H1 (cell line): ENCODE measurements at regions not wholly inside any gene's neighbourhood (a gene's known extent, or its start where the extent isn't known, plus 50 kb on each side); places are given as distances from the start of the nearest gene placed in this dataset.
A peak's percentile ranks its signal among the peaks of the same experiment; 100 is the strongest.

Experiments
- CTCF ChIA-PET: fragments of 300-600 bp; sonication (Branson Sonifier 250); formaldehyde crosslinking; loops from one replicate; lab custom pipeline; 2021; ENCODE audit not compliant: partially characterized antibody; lab: Charles Lee
- POLR2A ChIA-PET: fragments of 300-600 bp; sonication (Branson Sonifier 250); formaldehyde crosslinking; loops from one replicate; lab custom pipeline; 2021; ENCODE audit warnings: inconsistent platforms; ENCODE audit not compliant: partially characterized antibody; lab: Charles Lee
- DNase-seq, 2 experiments: peaks; one replicate each; pipeline versions ENCODE4 v3.0.0 to v3.0.0-alpha.2; 2010 to 2022; ENCODE audit warnings: low spot score in 2 of 2, low read depth in 1 of 2, mixed read lengths in 1 of 2
- FAIRE-seq: peaks from 2 replicates; lab custom pipeline; 2011; peaks lifted over from hg19 to GRCh38; lab: Jason Lieb, UNC
- H2AFZ ChIP-seq: 2 replicates; pipeline ENCODE4 v1.8.1; 2012; ENCODE audit warnings: low read length, inconsistent platforms
- H2AK5ac ChIP-seq: 2 replicates; pipeline ENCODE4 v1.6.1; 2013; ENCODE audit warnings: low read depth, low read length
- H2BK120ac ChIP-seq: replicated peaks from 2 replicates; pipeline ENCODE3; 2013; ENCODE audit warnings: low read depth, low read length, inconsistent platforms
- H2BK12ac ChIP-seq: 2 replicates; pipeline ENCODE4 v1.6.1; 2013; ENCODE audit warnings: low read depth, low read length
- H2BK15ac ChIP-seq: 2 replicates; pipeline ENCODE4 v1.6.1; 2013; ENCODE audit warnings: low read length
- H2BK20ac ChIP-seq: 2 replicates; pipeline ENCODE4 v1.6.1; 2013; ENCODE audit warnings: low read length
- H2BK5ac ChIP-seq: 2 replicates; pipeline ENCODE4 v1.6.1; 2013; ENCODE audit warnings: low read depth, low read length
- H3K14ac ChIP-seq: 2 replicates; pipeline ENCODE4 v1.6.1; 2013; ENCODE audit warnings: inconsistent platforms; ENCODE audit not compliant: insufficient read length
- H3K18ac ChIP-seq: 2 replicates; pipeline ENCODE4 v1.6.1; 2013; ENCODE audit warnings: low read length; ENCODE audit errors: extremely low read depth
- H3K23ac ChIP-seq: 2 replicates; pipeline ENCODE4 v1.6.1; 2013; ENCODE audit warnings: inconsistent platforms; ENCODE audit not compliant: insufficient read length
- H3K23me2 ChIP-seq: 2 replicates; pipeline ENCODE4 v1.6.1; 2013; ENCODE audit warnings: low read depth, low read length
- H3K27ac ChIP-seq: 2 replicates; pipeline ENCODE4 v1.6.1; 2011; ENCODE audit warnings: low read depth, low read length, inconsistent platforms
- H3K27me3 ChIP-seq, 4 experiments: replicated peaks in 1 of 4; 1 replicate in 1 of 4; 2 replicates in 3 of 4; pipeline versions ENCODE4 v1.6.1 to v1.8.1; 2011 to 2013; ENCODE audit warnings: low read length in 3 of 4, mild to moderate bottlenecking in 3 of 4, inconsistent platforms in 2 of 4, mixed read lengths in 2 of 4, moderate library complexity in 1 of 4; ENCODE audit not compliant: control insufficient read depth in 3 of 4, insufficient read depth in 3 of 4; ENCODE audit errors: extremely low read depth in 1 of 4
- H3K36me3 ChIP-seq, 4 experiments: 2 replicates each; pipeline versions ENCODE4 v1.6.1 to v1.8.1; 2011 to 2013; ENCODE audit warnings: mild to moderate bottlenecking in 4 of 4, low read length in 3 of 4, moderate library complexity in 2 of 4, control low read depth in 1 of 4, inconsistent platforms in 1 of 4; ENCODE audit not compliant: insufficient read depth in 4 of 4, control insufficient read depth in 2 of 4
- H3K4ac ChIP-seq: replicated peaks from 2 replicates; pipeline ENCODE3; 2013; ENCODE audit warnings: low read length, low read depth, mixed read lengths, inconsistent platforms; ENCODE audit not compliant: insufficient read length
- H3K4me1 ChIP-seq, 4 experiments: replicated peaks in 1 of 4; 1 replicate in 1 of 4; 2 replicates in 3 of 4; pipeline versions ENCODE4 v1.6.1 to v1.8.1; 2011 to 2013; ENCODE audit warnings: low read length in 3 of 4, inconsistent platforms in 2 of 4, mixed read lengths in 1 of 4; ENCODE audit not compliant: insufficient read depth in 4 of 4, control insufficient read depth in 3 of 4
- H3K4me2 ChIP-seq, 2 experiments: 2 replicates each; pipeline versions ENCODE4 v1.6.1 to v1.8.1; 2011 to 2013; ENCODE audit warnings: low read depth in 2 of 2, low read length in 2 of 2, control low read depth in 1 of 2, inconsistent platforms in 1 of 2, mild to moderate bottlenecking in 1 of 2; ENCODE audit not compliant: insufficient read depth in 1 of 2
- H3K4me3 ChIP-seq, 4 experiments: fragments of 200-600, 300-600 bp in 1 of 4; sonication (generic), shearing (Covaris generic), sonication (Bioruptor Twin) in 1 of 4; 2 replicates each; pipeline versions ENCODE4 v1.5.1 to v1.8.1; 2011 to 2016; ENCODE audit warnings: low read length in 4 of 4, low read depth in 3 of 4, control low read depth in 2 of 4, inconsistent platforms in 2 of 4, mild to moderate bottlenecking in 2 of 4, mixed read lengths in 1 of 4, moderate library complexity in 1 of 4; ENCODE audit not compliant: insufficient read depth in 2 of 4; ENCODE audit errors: extremely low read depth in 1 of 4
- H3K56ac ChIP-seq: replicated peaks from 2 replicates; pipeline ENCODE3; 2013; ENCODE audit warnings: low read depth, mild to moderate bottlenecking, mixed read lengths, low read length, inconsistent platforms; ENCODE audit not compliant: insufficient read length
- H3K79me1 ChIP-seq: 2 replicates; pipeline ENCODE4 v1.6.1; 2013; ENCODE audit warnings: low read depth, low read length, control low read depth
- H3K79me2 ChIP-seq, 2 experiments: 2 replicates each; pipeline versions ENCODE4 v1.6.1 to v1.8.1; 2012 to 2013; ENCODE audit warnings: low read length in 2 of 2, mild to moderate bottlenecking in 2 of 2, inconsistent platforms in 1 of 2; ENCODE audit not compliant: insufficient read depth in 2 of 2, control insufficient read depth in 1 of 2
- H3K9ac ChIP-seq, 4 experiments: replicated peaks in 1 of 4; 1 replicate in 1 of 4; 2 replicates in 3 of 4; pipeline versions ENCODE4 v1.6.1 to v1.8.1; 2011 to 2013; ENCODE audit warnings: low read depth in 3 of 4, low read length in 3 of 4, control low read depth in 2 of 4, mild to moderate bottlenecking in 2 of 4, moderate library complexity in 2 of 4, inconsistent platforms in 1 of 4; ENCODE audit errors: extremely low read depth in 1 of 4
- H3K9me3 ChIP-seq, 2 experiments: 2 replicates each; pipeline versions ENCODE4 v1.6.1 to v1.8.1; 2012 to 2013; ENCODE audit warnings: mild to moderate bottlenecking in 2 of 2, moderate library complexity in 2 of 2, control low read depth in 1 of 2, inconsistent platforms in 1 of 2, low read depth in 1 of 2, low read length in 1 of 2, mixed read lengths in 1 of 2; ENCODE audit not compliant: insufficient read depth in 2 of 2
- H4K20me1 ChIP-seq, 2 experiments: replicated peaks in 1 of 2; 2 replicates each; pipeline versions ENCODE3 to v1.8.1; 2011 to 2013; ENCODE audit warnings: inconsistent platforms in 2 of 2, low read length in 2 of 2, mild to moderate bottlenecking in 1 of 2; ENCODE audit not compliant: insufficient read depth in 2 of 2, control insufficient read depth in 1 of 2
- H4K5ac ChIP-seq: 2 replicates; pipeline ENCODE4 v1.6.1; 2013; ENCODE audit warnings: low read length, low read depth, mixed read lengths, inconsistent platforms; ENCODE audit not compliant: insufficient read length
- H4K8ac ChIP-seq: 2 replicates; pipeline ENCODE4 v1.8.0; 2013; ENCODE audit warnings: mild to moderate bottlenecking, moderate library complexity, low read length, inconsistent platforms; ENCODE audit not compliant: insufficient read depth; ENCODE audit errors: extremely low read depth
- H4K91ac ChIP-seq: replicated peaks from 2 replicates; pipeline ENCODE3; 2013; ENCODE audit warnings: low read length, mixed read lengths, inconsistent platforms; ENCODE audit not compliant: insufficient read length
- CEBPB ChIP-seq: IDR thresholded peaks from 2 replicates; pipeline ENCODE4 v1.6.1; 2012; ENCODE audit warnings: low read depth, low read length
- CTBP2 ChIP-seq: IDR thresholded peaks from 2 replicates; pipeline ENCODE4 v1.7.0; 2011; ENCODE audit warnings: borderline replicate concordance, mild to moderate bottlenecking, moderate library complexity, mixed read lengths, low read length; ENCODE audit not compliant: insufficient read depth, insufficient read length
- KDM1A ChIP-seq: fragments of 200-600, 300-600 bp; sonication (generic); IDR thresholded peaks from 2 replicates; pipeline ENCODE4 v1.7.1; 2016; ENCODE audit warnings: mild to moderate bottlenecking, low read length, borderline replicate concordance
- ZNF274 ChIP-seq: IDR thresholded peaks from 2 replicates; pipeline ENCODE4 v1.7.0; 2012; ENCODE audit warnings: low read length, borderline replicate concordance; ENCODE audit errors: extremely low read depth
- WGBS, 2 experiments: shearing (Covaris generic) in 1 of 2; methylation state at CpG; one replicate each; pipeline versions ENCODE4 v1.1.6 to v1.1.7; 2013 to 2015; ENCODE audit warnings: low lambda C conversion rate in 2 of 2, mixed read lengths in 2 of 2, inconsistent platforms in 1 of 2, low coverage in 1 of 2, missing lambda C conversion rate in 1 of 2; ENCODE audit not compliant: insufficient replicate concordance in 2 of 2, insufficient coverage in 1 of 2, insufficient read length in 1 of 2; ENCODE audit errors: extremely low coverage in 1 of 2, missing lambda C conversion rate in 1 of 2; 5-methylcytosine and 5-hydroxymethylcytosine counted together
- TF ChIP-seq, protein P1 (sequence below): IDR thresholded peaks from 2 replicates; pipeline ENCODE4 v1.6.1; 2011; ENCODE audit warnings: low read length, improper control_type of control experiment
- TF ChIP-seq, protein P2 (sequence below): IDR thresholded peaks from 2 replicates; pipeline ENCODE4 v1.6.1; 2012; ENCODE audit warnings: inconsistent platforms

DNA sequence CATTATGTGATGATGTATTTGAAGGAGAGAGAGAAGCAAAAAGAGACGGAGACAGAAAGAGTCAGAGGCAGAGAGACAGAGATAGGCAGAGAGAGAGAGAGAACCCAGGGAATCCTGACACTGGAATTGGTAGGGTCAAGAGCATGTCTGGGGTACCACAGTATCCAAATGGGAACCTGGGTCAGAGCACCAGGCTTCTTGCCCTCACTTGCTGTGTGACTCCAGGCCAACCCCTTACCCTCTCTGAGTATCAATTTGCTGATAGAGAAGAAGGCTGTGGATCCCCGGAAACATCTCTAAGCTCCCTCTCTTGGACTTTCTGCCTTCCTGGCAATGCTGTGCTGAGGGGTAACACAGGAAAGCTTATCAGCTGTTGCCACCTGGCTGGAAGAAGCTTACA is 385.3 kb upstream of the SULF2 start:
- Histone ChIP-seq H4K91ac (no peak overlapping the region), H3K79me1 (no peaks in the 10 kb centered on the region), H3K27me3 (no peaks in the 10 kb centered on the region), H3K79me2 (no peaks in the 10 kb centered on the region), H2AK5ac (no peak overlapping the region), H3K4me3 (no peak overlapping the region), H3K23me2 (no peaks in the 10 kb centered on the region), H3K4ac (no peak overlapping the region), H2BK12ac (no peak overlapping the region), H2AFZ (no peak overlapping the region), H3K23ac (no peak overlapping the region), H3K27ac (no peak overlapping the region), H2BK120ac (no peak overlapping the region), H3K56ac (no peak overlapping the region), H2BK15ac (no peak overlapping the region), H3K36me3 (no peaks in the 10 kb centered on the region), H3K9me3 (no peaks in the 10 kb centered on the region), H3K14ac (no peak overlapping the region), H3K9ac (no peak overlapping the region), H2BK5ac (no peak overlapping the region), H3K4me2 (no peak overlapping the region), H4K20me1 (no peaks in the 10 kb centered on the region), H4K5ac (no peak overlapping the region), H2BK20ac (no peak overlapping the region), H3K4me1 (no peaks in the 10 kb centered on the region), H3K18ac (no peak overlapping the region), H4K8ac (no peak overlapping the region)
- ChIA-PET CTCF (interaction anchor here (1.1 to 2.6 kb wide), 3 partner anchors 10 to 17 kb away, joined by 3 to 7 read pairs (median 4); no protein-coding TSS in a partner anchor), POLR2A (no interaction called here)
- DNase-seq (no peak), FAIRE-seq (no peak)
- WGBS, 2 experiments: 92% methylated on average over 2 of the region's 2 CpGs; no CpG with 5 or more reads in 1 of the 2 experiments
- TF ChIP-seq ZNF274: no peak
- TF ChIP-seq, protein P1, sequence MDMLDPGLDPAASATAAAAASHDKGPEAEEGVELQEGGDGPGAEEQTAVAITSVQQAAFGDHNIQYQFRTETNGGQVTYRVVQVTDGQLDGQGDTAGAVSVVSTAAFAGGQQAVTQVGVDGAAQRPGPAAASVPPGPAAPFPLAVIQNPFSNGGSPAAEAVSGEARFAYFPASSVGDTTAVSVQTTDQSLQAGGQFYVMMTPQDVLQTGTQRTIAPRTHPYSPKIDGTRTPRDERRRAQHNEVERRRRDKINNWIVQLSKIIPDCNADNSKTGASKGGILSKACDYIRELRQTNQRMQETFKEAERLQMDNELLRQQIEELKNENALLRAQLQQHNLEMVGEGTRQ: no peak
- 0 out of 2 replicates have a peak, but pooled peaks have one; percentile 18 for TF ChIP-seq KDM1A
- TF ChIP-seq CEBPB: no peak
- TF ChIP-seq CTBP2: no peak
- TF ChIP-seq, protein P2, sequence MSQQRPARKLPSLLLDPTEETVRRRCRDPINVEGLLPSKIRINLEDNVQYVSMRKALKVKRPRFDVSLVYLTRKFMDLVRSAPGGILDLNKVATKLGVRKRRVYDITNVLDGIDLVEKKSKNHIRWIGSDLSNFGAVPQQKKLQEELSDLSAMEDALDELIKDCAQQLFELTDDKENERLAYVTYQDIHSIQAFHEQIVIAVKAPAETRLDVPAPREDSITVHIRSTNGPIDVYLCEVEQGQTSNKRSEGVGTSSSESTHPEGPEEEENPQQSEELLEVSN: no peak
